HEK293 (cell line): ENCODE measurements at regions not wholly inside any gene's neighbourhood (a gene's known extent, or its start where the extent isn't known, plus 50 kb on each side); places are given as distances from the start of the nearest gene placed in this dataset.

ENCODE experiments used
- CTCF ChIA-PET: fragments of 350-600 bp; formaldehyde crosslinking; extraction: SDS; loops from one replicate; lab custom pipeline; 2021; ENCODE audit warnings: antibody characterized with exemption; lab: Yijun Ruan, JAX
- POLR2A ChIA-PET: fragments of 300-600 bp; formaldehyde crosslinking; extraction: SDS; loops from one replicate; lab custom pipeline; 2020; ENCODE audit warnings: antibody characterized with exemption, inconsistent platforms; lab: Yijun Ruan, JAX
- H3K27ac ChIP-seq: fragments of 200-500 bp; sonication (Bioruptor generic); 2 replicates; pipeline ENCODE4 v1.5.1; 2014; ENCODE audit warnings: low read depth, low read length, control low read depth, inconsistent platforms; ENCODE audit errors: extremely low read depth
- H3K36me3 ChIP-seq, 2 experiments: fragments of 200-500 bp in 1 of 2; sonication (Bioruptor generic) in 1 of 2; 1 replicate in 1 of 2; 2 replicates in 1 of 2; pipeline ENCODE4 v1.5.1; 2014 to 2017; ENCODE audit warnings: inconsistent platforms in 2 of 2, low read length in 2 of 2; ENCODE audit not compliant: control insufficient read depth in 2 of 2, insufficient read depth in 1 of 2
- H3K4me1 ChIP-seq: fragments of 200-500 bp; sonication (Bioruptor generic); 2 replicates; pipeline ENCODE4 v1.5.1; 2014; ENCODE audit warnings: mild to moderate bottlenecking, low read length, inconsistent platforms; ENCODE audit not compliant: control insufficient read depth, insufficient read depth
- H3K4me3 ChIP-seq: 2 replicates; pipeline ENCODE4 v1.5.1; 2011; ENCODE audit warnings: low read depth, mild to moderate bottlenecking, control low read depth, low read length, moderate library complexity
- H3K9me3 ChIP-seq: fragments of 200-500 bp; sonication (Bioruptor generic); 2 replicates; pipeline ENCODE4 v1.5.1; 2014; ENCODE audit warnings: low read depth, low read length, inconsistent platforms; ENCODE audit not compliant: control insufficient read depth, insufficient read depth
- EGR2 ChIP-seq: fragments of 450-650 bp; formaldehyde crosslinking; IDR thresholded peaks from 2 replicates; pipeline ENCODE4 v1.5.1; 2016; ENCODE audit warnings: low read depth, missing biosample characterization, missing genetic modification characterization
- GLIS2 ChIP-seq: fragments of 450-650 bp; formaldehyde crosslinking; IDR thresholded peaks from 2 replicates; pipeline ENCODE4 v1.5.1; 2016; ENCODE audit warnings: missing biosample characterization, missing genetic modification characterization
- HOXA7 ChIP-seq: sonication (generic); formaldehyde crosslinking; IDR thresholded peaks from 2 replicates; pipeline ENCODE4 v1.8.1; 2022; ENCODE audit warnings: missing genetic modification reagents, borderline replicate concordance
- HOXC10 ChIP-seq: sonication (generic); formaldehyde crosslinking; IDR thresholded peaks from 2 replicates; pipeline ENCODE4 v1.8.1; 2023; ENCODE audit warnings: mild to moderate bottlenecking, missing genetic modification reagents
- ZNF112 ChIP-seq: fragments of 450-650 bp; formaldehyde crosslinking; IDR thresholded peaks from 2 replicates; pipeline ENCODE4 v1.5.0; 2017; ENCODE audit warnings: missing biosample characterization, missing genetic modification characterization
- ZNF169 ChIP-seq: fragments of 450-650 bp; formaldehyde crosslinking; IDR thresholded peaks from 2 replicates; pipeline ENCODE4 v1.5.1; 2016; ENCODE audit warnings: missing biosample characterization, missing genetic modification characterization
- ZNF221 ChIP-seq: fragments of 450-650 bp; formaldehyde crosslinking; IDR thresholded peaks from 2 replicates; pipeline ENCODE4 v1.5.1; 2017; ENCODE audit warnings: missing biosample characterization, missing genetic modification characterization, borderline replicate concordance
- ZNF354C ChIP-seq: fragments of 450-650 bp; formaldehyde crosslinking; IDR thresholded peaks from 2 replicates; pipeline ENCODE4 v1.5.1; 2016; ENCODE audit warnings: missing biosample characterization, missing genetic modification characterization, low read depth, borderline replicate concordance
- ZNF426 ChIP-seq: fragments of 450-650 bp; formaldehyde crosslinking; IDR thresholded peaks from 2 replicates; pipeline ENCODE4 v1.5.1; 2017; ENCODE audit warnings: missing biosample characterization, missing genetic modification characterization, mild to moderate bottlenecking, inconsistent platforms, moderate library complexity
- ZNF501 ChIP-seq: fragments of 450-650 bp; formaldehyde crosslinking; IDR thresholded peaks from 2 replicates; pipeline ENCODE4 v1.5.1; 2016; ENCODE audit warnings: missing biosample characterization, missing genetic modification characterization
- ZNF555 ChIP-seq: fragments of 450-650 bp; formaldehyde crosslinking; conservative IDR thresholded peaks from 2 replicates; pipeline ENCODE4 v1.5.1; 2017; ENCODE audit warnings: missing biosample characterization, mild to moderate bottlenecking, missing genetic modification characterization, inconsistent platforms
- ZNF610 ChIP-seq: fragments of 450-650 bp; formaldehyde crosslinking; IDR thresholded peaks from 2 replicates; pipeline ENCODE4 v1.5.1; 2016; ENCODE audit warnings: missing biosample characterization, missing genetic modification characterization, borderline replicate concordance
- ZNF664 ChIP-seq: fragments of 450-650 bp; formaldehyde crosslinking; IDR thresholded peaks from 2 replicates; pipeline ENCODE4 v1.5.1; 2016; ENCODE audit warnings: missing biosample characterization, missing genetic modification characterization
- ZNF701 ChIP-seq: fragments of 450-650 bp; formaldehyde crosslinking; IDR thresholded peaks from 2 replicates; pipeline ENCODE4 v1.5.1; 2016; ENCODE audit warnings: missing biosample characterization, missing genetic modification characterization
- ZNF707 ChIP-seq: fragments of 450-650 bp; formaldehyde crosslinking; IDR thresholded peaks from 2 replicates; pipeline ENCODE4 v1.5.1; 2016; ENCODE audit warnings: missing biosample characterization, missing genetic modification characterization
- ZNF830 ChIP-seq: fragments of 450-650 bp; IDR thresholded peaks from 2 replicates; pipeline ENCODE4 v1.5.0; 2018; ENCODE audit warnings: missing biosample characterization, missing genetic modification characterization, low read depth, mild to moderate bottlenecking, moderate library complexity
- ZXDB ChIP-seq: fragments of 450-650 bp; formaldehyde crosslinking; IDR thresholded peaks from 2 replicates; pipeline ENCODE4 v1.5.1; 2016; ENCODE audit warnings: missing biosample characterization, missing genetic modification characterization
- TF ChIP-seq, protein P1 (sequence below): fragments of 450-650 bp; formaldehyde crosslinking; IDR thresholded peaks from 2 replicates; pipeline ENCODE4 v1.5.1; 2016; ENCODE audit warnings: missing biosample characterization, missing genetic modification characterization
- TF ChIP-seq, protein P2 (sequence below): fragments of 450-650 bp; formaldehyde crosslinking; IDR thresholded peaks from 2 replicates; pipeline ENCODE4 v1.5.1; 2016; ENCODE audit warnings: missing biosample characterization, missing genetic modification characterization
- TF ChIP-seq, protein P3 (sequence below): fragments of 450-650 bp; formaldehyde crosslinking; IDR thresholded peaks from 2 replicates; pipeline ENCODE4 v1.5.1; 2016; ENCODE audit warnings: missing biosample characterization, missing genetic modification characterization
- TF ChIP-seq, protein P4 (sequence below): fragments of 450-650 bp; formaldehyde crosslinking; IDR thresholded peaks from 2 replicates; pipeline ENCODE4 v1.5.1; 2016; ENCODE audit warnings: missing biosample characterization, missing genetic modification characterization, low read depth

DNA sequence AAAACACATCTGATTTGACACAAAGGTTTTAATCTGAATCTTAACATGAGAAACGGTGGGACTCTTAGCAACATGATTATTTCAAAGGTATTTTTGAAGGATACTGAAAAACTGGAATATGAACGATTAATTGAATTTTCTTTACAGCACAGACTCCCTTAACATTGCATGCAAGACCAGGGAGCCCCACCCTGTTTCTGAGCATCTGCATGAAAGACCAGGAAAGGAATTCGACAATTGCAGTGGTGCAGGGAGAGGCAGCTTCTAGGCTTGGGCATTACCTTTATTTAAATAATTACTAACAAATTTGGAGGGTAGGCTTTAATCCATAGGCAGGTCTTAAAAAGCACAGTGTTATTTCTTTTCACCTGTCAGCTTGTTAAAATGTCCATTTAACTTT is 240.6 kb upstream of the TOPAZ1 start:
- Histone ChIP-seq H3K9me3 (no peaks in the 10 kb centered on the region), H3K4me3 (no peak overlapping the region), H3K27ac (no peak overlapping the region), H3K36me3 (no peaks in the 10 kb centered on the region), H3K4me1 (no peaks in the 10 kb centered on the region; the same call in 1 of the 2 replicates)
- TF ChIP-seq, protein P1, sequence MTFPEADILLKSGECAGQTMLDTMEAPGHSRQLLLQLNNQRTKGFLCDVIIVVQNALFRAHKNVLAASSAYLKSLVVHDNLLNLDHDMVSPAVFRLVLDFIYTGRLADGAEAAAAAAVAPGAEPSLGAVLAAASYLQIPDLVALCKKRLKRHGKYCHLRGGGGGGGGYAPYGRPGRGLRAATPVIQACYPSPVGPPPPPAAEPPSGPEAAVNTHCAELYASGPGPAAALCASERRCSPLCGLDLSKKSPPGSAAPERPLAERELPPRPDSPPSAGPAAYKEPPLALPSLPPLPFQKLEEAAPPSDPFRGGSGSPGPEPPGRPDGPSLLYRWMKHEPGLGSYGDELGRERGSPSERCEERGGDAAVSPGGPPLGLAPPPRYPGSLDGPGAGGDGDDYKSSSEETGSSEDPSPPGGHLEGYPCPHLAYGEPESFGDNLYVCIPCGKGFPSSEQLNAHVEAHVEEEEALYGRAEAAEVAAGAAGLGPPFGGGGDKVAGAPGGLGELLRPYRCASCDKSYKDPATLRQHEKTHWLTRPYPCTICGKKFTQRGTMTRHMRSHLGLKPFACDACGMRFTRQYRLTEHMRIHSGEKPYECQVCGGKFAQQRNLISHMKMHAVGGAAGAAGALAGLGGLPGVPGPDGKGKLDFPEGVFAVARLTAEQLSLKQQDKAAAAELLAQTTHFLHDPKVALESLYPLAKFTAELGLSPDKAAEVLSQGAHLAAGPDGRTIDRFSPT = no peak
- no peak for TF ChIP-seq ZNF169 (tag by site-specific recombination)
- TF ChIP-seq HOXA7 (CRISPR knock-in tag) = no peak
- ChIA-PET CTCF (interaction anchor here (0.6 kb wide), 2 partner anchors 13 to 22 kb away, joined by 3 to 6 read pairs; no protein-coding TSS in a partner anchor), POLR2A (no interaction called here)

DNA sequence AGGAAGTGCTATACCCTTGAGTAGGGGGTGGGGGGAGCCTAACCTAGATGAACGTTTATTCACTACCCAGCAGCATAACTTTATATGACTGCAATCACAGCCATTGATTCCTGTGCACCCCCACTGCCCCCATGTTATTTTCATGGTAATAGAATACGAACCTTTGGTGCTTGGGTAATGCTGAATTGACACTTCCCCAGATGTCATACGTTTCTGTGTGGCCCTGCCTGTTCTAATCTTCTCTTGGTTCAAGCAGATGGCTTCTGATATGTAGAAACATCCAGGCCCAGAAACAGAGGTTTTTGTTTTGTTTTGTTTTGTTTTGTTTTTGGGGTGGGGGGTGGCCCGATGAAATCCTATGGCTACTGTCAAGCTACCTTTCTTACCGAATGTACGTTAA is 237.9 kb upstream of the TOPAZ1 start:
- CTCF ChIA-PET = no interaction called here
- H3K9me3 ChIP-seq = no peaks in the 10 kb centered on the region
- TF ChIP-seq ZNF610 (no peak), ZNF354C (tag by site-specific recombination) (no peak), ZNF701 (tag by site-specific recombination) (no peak), ZNF707 (no peak), ZNF501 (tag by site-specific recombination) (no peak), ZNF221 (tag by site-specific recombination) (no peak), ZNF664 (tag by site-specific recombination) (no peak), ZXDB (tag by site-specific recombination) (no peak), ZNF555 (tag by site-specific recombination) (no peak), ZNF830 (tag by site-specific recombination) (no peak), HOXC10 (no peak), ZNF426 (tag by site-specific recombination) (no peak), ZNF112 (tag by site-specific recombination) (no peak), GLIS2 (tag by site-specific recombination) (no peak), HOXA7 (CRISPR knock-in tag) (no peak), EGR2 (tag by site-specific recombination) (no peak)
- TF ChIP-seq, protein P2, sequence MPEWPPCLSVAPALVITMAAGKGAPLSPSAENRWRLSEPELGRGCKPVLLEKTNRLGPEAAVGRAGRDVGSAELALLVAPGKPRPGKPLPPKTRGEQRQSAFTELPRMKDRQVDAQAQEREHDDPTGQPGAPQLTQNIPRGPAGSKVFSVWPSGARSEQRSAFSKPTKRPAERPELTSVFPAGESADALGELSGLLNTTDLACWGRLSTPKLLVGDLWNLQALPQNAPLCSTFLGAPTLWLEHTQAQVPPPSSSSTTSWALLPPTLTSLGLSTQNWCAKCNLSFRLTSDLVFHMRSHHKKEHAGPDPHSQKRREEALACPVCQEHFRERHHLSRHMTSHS (tag by site-specific recombination) = no peak
- TF ChIP-seq, protein P3, sequence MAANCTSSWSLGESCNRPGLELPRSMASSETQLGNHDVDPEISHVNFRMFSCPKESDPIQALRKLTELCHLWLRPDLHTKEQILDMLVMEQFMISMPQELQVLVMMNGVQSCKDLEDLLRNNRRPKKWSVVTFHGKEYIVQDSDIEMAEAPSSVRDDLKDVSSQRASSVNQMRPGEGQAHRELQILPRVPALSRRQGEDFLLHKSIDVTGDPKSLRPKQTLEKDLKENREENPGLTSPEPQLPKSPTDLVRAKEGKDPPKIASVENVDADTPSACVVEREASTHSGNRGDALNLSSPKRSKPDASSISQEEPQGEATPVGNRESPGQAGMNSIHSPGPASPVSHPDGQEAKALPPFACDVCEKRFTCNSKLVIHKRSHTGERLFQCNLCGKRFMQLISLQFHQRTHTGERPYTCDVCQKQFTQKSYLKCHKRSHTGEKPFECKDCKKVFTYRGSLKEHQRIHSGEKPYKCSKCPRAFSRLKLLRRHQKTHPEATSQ (tag by site-specific recombination) = no peak
- TF ChIP-seq, protein P4, sequence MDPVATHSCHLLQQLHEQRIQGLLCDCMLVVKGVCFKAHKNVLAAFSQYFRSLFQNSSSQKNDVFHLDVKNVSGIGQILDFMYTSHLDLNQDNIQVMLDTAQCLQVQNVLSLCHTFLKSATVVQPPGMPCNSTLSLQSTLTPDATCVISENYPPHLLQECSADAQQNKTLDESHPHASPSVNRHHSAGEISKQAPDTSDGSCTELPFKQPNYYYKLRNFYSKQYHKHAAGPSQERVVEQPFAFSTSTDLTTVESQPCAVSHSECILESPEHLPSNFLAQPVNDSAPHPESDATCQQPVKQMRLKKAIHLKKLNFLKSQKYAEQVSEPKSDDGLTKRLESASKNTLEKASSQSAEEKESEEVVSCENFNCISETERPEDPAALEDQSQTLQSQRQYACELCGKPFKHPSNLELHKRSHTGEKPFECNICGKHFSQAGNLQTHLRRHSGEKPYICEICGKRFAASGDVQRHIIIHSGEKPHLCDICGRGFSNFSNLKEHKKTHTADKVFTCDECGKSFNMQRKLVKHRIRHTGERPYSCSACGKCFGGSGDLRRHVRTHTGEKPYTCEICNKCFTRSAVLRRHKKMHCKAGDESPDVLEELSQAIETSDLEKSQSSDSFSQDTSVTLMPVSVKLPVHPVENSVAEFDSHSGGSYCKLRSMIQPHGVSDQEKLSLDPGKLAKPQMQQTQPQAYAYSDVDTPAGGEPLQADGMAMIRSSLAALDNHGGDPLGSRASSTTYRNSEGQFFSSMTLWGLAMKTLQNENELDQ (tag by site-specific recombination) = no peak
- POLR2A ChIA-PET = no interaction called here
- no peaks in the 10 kb centered on the region; the same call in 1 of the 2 replicates for H3K4me1 ChIP-seq
- no peak overlapping the region for H3K27ac ChIP-seq
- no peak overlapping the region for H3K4me3 ChIP-seq
- no peaks in the 10 kb centered on the region for H3K36me3 ChIP-seq
